Transverse colon (tissue), 4 donors: ENCODE measurements at regions not wholly inside any gene's neighbourhood (a gene's known extent, or its start where the extent isn't known, plus 50 kb on each side); places are given as distances from the start of the nearest gene placed in this dataset.
A peak's percentile ranks its signal among the peaks of the same experiment; 100 is the strongest.

Experiments used
- DNase-seq: peaks from one replicate; pipeline ENCODE4 v3.0.0-alpha.2; 2019
- H3K27ac ChIP-seq, 4 donors: fragments of 200-600 bp; sonication (generic); 2 replicates each; pipeline ENCODE4 v1.5.1; 2016 to 2018; ENCODE audit warnings: inconsistent platforms in 4 of 4
- H3K27me3 ChIP-seq: fragments of 200-600 bp; sonication (generic); 2 replicates; pipeline ENCODE4 v1.5.1; 2017; ENCODE audit warnings: inconsistent platforms
- H3K36me3 ChIP-seq, 4 donors: fragments of 200-600 bp; sonication (generic); 2 replicates each; pipeline ENCODE4 v1.5.1; 2017 to 2019; ENCODE audit warnings: inconsistent platforms in 4 of 4
- H3K4me1 ChIP-seq, 4 donors: fragments of 200-600 bp; sonication (generic); 2 replicates each; pipeline ENCODE4 v1.5.1; 2017 to 2020; ENCODE audit warnings: inconsistent platforms in 4 of 4
- H3K4me3 ChIP-seq, 4 donors: fragments of 200-600 bp; sonication (generic); 1 replicate in 1 of 4; 2 replicates in 3 of 4; pipeline versions ENCODE4 v1.5.1 to v1.6.1; 2017 to 2019; ENCODE audit warnings: inconsistent platforms in 4 of 4
- H3K9me3 ChIP-seq, 2 donors: fragments of 200-600 bp; sonication (generic); 2 replicates each; pipeline ENCODE4 v1.5.1; 2017 to 2019; ENCODE audit warnings: inconsistent platforms in 2 of 2
- CTCF ChIP-seq, 5 experiments: fragments of 200-600 bp in 3 of 5; fragments of 450-650 bp in 2 of 5; sonication (generic) in 3 of 5; IDR thresholded peaks; 1 replicate in 2 of 5; 2 replicates in 3 of 5; pipeline ENCODE4 v1.5.1; 2016 to 2017; ENCODE audit warnings: antibody characterized with exemption in 5 of 5, inconsistent platforms in 3 of 5, mild to moderate bottlenecking in 2 of 5, moderate library complexity in 1 of 5
- EP300 ChIP-seq: sonication (generic); formaldehyde crosslinking; IDR thresholded peaks from one replicate; pipeline ENCODE4 v1.6.1; 2017; ENCODE audit warnings: antibody characterized with exemption, low read depth
- POLR2A ChIP-seq: fragments of 450-650 bp; IDR thresholded peaks from one replicate; pipeline ENCODE4 v1.6.1; 2016; ENCODE audit warnings: antibody characterized with exemption, mild to moderate bottlenecking, moderate library complexity
- POLR2AphosphoS5 ChIP-seq, 3 donors: sonication (generic); formaldehyde crosslinking; IDR thresholded peaks; one replicate each; pipeline ENCODE4 v1.6.1; 2016; ENCODE audit warnings: antibody characterized with exemption in 3 of 3
- WGBS, 2 donors: methylation state at CpG; one replicate each; pipeline ENCODE4 v1.1.5; 2018; ENCODE audit warnings: low coverage in 1 of 2; 5-methylcytosine and 5-hydroxymethylcytosine counted together
- in situ Hi-C, 4 donors: fragments of 200-750 bp; cut with MboI; loops; one replicate each; pipeline versions ENCODE4 v1.15.0 to v1.15.1; 2017; ENCODE audit warnings: low sequenced_read_pairs in 3 of 4, low pct_ligation_motif_present in 1 of 4, low pct_unique_long_range_greater_than_20kb in 1 of 4
- intact Hi-C: fragments of 100-400 bp; cut with DNase I; formaldehyde crosslinking; loops from one replicate; pipeline ENCODE4 v1.15.1; 2023; ENCODE audit warnings: low total_unique reads

GRCh38 chr7:94082126-94082525 is 78.0 kb upstream of the BET1 start:
- intact Hi-C loops (no loop called here), in situ Hi-C loops (loop anchor here in 2 of 4 donors (10.0 to 25.0 kb wide), 2 partner anchors 177 to 195 kb away; partner anchors contain the start of genes GNGT1 (in 1 of the 2) and TFPI2 (in 1 of the 2))
- H3K27ac ChIP-seq, result no peak overlapping the region
- TF ChIP-seq POLR2AphosphoS5 (IDR thresholded peaks at IDR 0.05), result no peak
- no peak for TF ChIP-seq CTCF (IDR thresholded peaks at IDR 0.05)
- TF ChIP-seq EP300, result no peak
- no peak for TF ChIP-seq POLR2A
- no peak for DNase-seq
- no peaks in the 10 kb centered on the region for H3K9me3 ChIP-seq
- no peaks in the 10 kb centered on the region for H3K27me3 ChIP-seq
- H3K36me3 ChIP-seq, result no peaks in the 10 kb centered on the region
- no peaks in the 10 kb centered on the region for H3K4me1 ChIP-seq
- no peak overlapping the region for H3K4me3 ChIP-seq

- peaks cover 0 to 9% (median 5%) of the 10 kb centered on the region in 4 donors for H3K4me1 ChIP-seq
- H3K27me3 ChIP-seq, result no peaks in the 10 kb centered on the region
- H3K4me3 ChIP-seq, result peak overlapping the region in 1 of 4 donors; percentile 36
- 12 to 40% methylated on average over 2 to 6 of the region's 6 CpGs for WGBS, 2 donors
- in situ Hi-C loops, result loop anchor here in 2 of 4 donors (10.0 to 25.0 kb wide), 2 partner anchors 183 to 201 kb away; partner anchors contain the start of genes GNGT1 (in 1 of the 2) and TFPI2 (in 1 of the 2)
- TF ChIP-seq POLR2AphosphoS5 (IDR thresholded peaks at IDR 0.05), result no peak
- TF ChIP-seq CTCF (IDR thresholded peaks at IDR 0.05), result peak; percentile 63 to 71 (median 68)
- TF ChIP-seq EP300, result no peak
- no peaks in the 10 kb centered on the region for H3K9me3 ChIP-seq
- no peaks in the 10 kb centered on the region for H3K36me3 ChIP-seq
- intact Hi-C loops, result no loop called here
- H3K27ac ChIP-seq, result no peak overlapping the region
- peak; percentile 33 for DNase-seq
Measured at GRCh38 chr7:94087664-94088352, 83.7 kb upstream of the BET1 start.

- H3K36me3 ChIP-seq, result no peaks in the 10 kb centered on the region
- no peaks in the 10 kb centered on the region for H3K27me3 ChIP-seq
- no peak overlapping the region for H3K4me3 ChIP-seq
- H3K27ac ChIP-seq, result no peak overlapping the region
- in situ Hi-C loops, result loop anchor here in 2 of 4 donors (10.0 to 25.0 kb wide), 2 partner anchors 184 to 201 kb away; partner anchors contain the start of genes GNGT1 (in 1 of the 2) and TFPI2 (in 1 of the 2)
- DNase-seq, result no peak
- intact Hi-C loops, result no loop called here
- peaks cover 0 to 9% (median 5%) of the 10 kb centered on the region in 4 donors for H3K4me1 ChIP-seq
- H3K9me3 ChIP-seq, result no peaks in the 10 kb centered on the region
- TF ChIP-seq POLR2A, result no peak
- no peak for TF ChIP-seq CTCF (IDR thresholded peaks at IDR 0.05)
- TF ChIP-seq EP300, result no peak
- no peak for TF ChIP-seq POLR2AphosphoS5 (IDR thresholded peaks at IDR 0.05)
Measured at GRCh38 chr7:94088560-94088959, 84.4 kb upstream of the BET1 start.

- in situ Hi-C loops (loop anchor here in 2 of 4 donors (10.0 to 25.0 kb wide), 2 partner anchors 185 to 203 kb away; partner anchors contain the start of genes GNGT1 (in 1 of the 2) and TFPI2 (in 1 of the 2)), intact Hi-C loops (no loop called here)
- no peak for TF ChIP-seq POLR2AphosphoS5 (IDR thresholded peaks at IDR 0.05)
- no peak for TF ChIP-seq EP300
- no peak for TF ChIP-seq POLR2A
- TF ChIP-seq CTCF (IDR thresholded peaks at IDR 0.05), result no peak
- no peaks in the 10 kb centered on the region for H3K27me3 ChIP-seq
- H3K36me3 ChIP-seq, result no peaks in the 10 kb centered on the region
- no peaks in the 10 kb centered on the region for H3K9me3 ChIP-seq
- no peak overlapping the region for H3K4me3 ChIP-seq
- no peak for DNase-seq
- H3K4me1 ChIP-seq, result peaks cover 0 to 9% (median 5%) of the 10 kb centered on the region in 4 donors
- no peak overlapping the region for H3K27ac ChIP-seq
- 67 to 79% methylated on average over 1 to 4 of the region's 4 CpGs for WGBS, 2 donors
Measured at GRCh38 chr7:94089806-94090205, 85.7 kb upstream of the BET1 start.
